Mesothelial cell of epicardium (in vitro differentiated cells): ENCODE measurements at regions not wholly inside any gene's neighbourhood (a gene's known extent, or its start where the extent isn't known, plus 50 kb on each side); places are given as distances from the start of the nearest gene placed in this dataset.

ENCODE experiments used
- DNase-seq, 2 experiments: peaks; one replicate each; pipeline ENCODE4 v3.0.0; 2021; ENCODE audit warnings: low spot score in 2 of 2; ENCODE audit not compliant: unreplicated experiment in 2 of 2
- H3K27ac Mint-ChIP-seq: 2 replicates; pipeline ENCODE4 v1.8.0; 2021; ENCODE audit warnings: mixed read lengths
- H3K27me3 Mint-ChIP-seq: 2 replicates; pipeline ENCODE4 v1.8.0; 2021; ENCODE audit warnings: low read depth, mixed read lengths
- H3K36me3 Mint-ChIP-seq: 2 replicates; pipeline ENCODE4 v1.8.0; 2021; ENCODE audit warnings: mixed read lengths
- H3K4me1 Mint-ChIP-seq: 2 replicates; pipeline ENCODE4 v1.8.0; 2021; ENCODE audit warnings: mixed read lengths
- H3K4me3 Mint-ChIP-seq: 2 replicates; pipeline ENCODE4 v1.8.0; 2021; ENCODE audit warnings: mild to moderate bottlenecking, moderate library complexity, mixed read lengths
- H3K9me3 Mint-ChIP-seq: 2 replicates; pipeline ENCODE4 v1.8.0; 2021; ENCODE audit warnings: mixed read lengths
- TF ChIP-seq, protein P1 (sequence below): fragments of 200-600 bp; sonication (generic); IDR thresholded peaks from one replicate; pipeline ENCODE4 v1.5.0; 2021; ENCODE audit warnings: antibody characterized with exemption; ENCODE audit not compliant: unreplicated experiment

DNA sequence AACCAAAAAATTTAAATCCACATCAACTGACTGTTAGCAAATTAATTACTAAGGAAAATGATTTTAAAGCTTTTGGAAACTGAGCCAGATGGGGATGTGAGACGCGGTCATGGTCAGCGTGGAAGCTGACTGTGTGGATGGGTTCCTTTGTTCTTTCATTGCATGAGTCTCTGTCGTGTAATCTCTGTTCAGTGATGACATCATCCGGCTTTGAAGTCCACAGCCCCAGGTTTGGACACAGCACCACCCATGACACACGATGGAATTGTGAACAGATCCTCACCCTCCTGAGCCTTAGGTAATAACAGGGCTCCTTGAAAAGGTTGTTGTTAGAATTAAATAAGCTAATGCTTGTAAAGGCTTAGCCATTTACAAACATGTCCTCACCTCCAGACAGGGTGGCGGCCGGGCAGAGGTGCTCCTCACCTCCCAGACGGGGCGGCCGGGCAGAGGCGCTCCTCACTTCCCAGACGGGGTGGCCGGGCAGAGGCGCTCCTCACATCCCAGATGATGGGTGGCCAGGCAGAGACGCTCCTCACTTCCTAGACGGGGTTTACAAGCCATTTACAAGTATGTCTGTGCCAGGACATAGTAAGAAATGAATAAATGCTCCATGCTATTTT is 677.3 kb downstream of the TBC1D22A start:
- H3K4me3 Mint-ChIP-seq = no peak overlapping the region
- no peaks in the 10 kb centered on the region for H3K4me1 Mint-ChIP-seq
- TF ChIP-seq, protein P1, sequence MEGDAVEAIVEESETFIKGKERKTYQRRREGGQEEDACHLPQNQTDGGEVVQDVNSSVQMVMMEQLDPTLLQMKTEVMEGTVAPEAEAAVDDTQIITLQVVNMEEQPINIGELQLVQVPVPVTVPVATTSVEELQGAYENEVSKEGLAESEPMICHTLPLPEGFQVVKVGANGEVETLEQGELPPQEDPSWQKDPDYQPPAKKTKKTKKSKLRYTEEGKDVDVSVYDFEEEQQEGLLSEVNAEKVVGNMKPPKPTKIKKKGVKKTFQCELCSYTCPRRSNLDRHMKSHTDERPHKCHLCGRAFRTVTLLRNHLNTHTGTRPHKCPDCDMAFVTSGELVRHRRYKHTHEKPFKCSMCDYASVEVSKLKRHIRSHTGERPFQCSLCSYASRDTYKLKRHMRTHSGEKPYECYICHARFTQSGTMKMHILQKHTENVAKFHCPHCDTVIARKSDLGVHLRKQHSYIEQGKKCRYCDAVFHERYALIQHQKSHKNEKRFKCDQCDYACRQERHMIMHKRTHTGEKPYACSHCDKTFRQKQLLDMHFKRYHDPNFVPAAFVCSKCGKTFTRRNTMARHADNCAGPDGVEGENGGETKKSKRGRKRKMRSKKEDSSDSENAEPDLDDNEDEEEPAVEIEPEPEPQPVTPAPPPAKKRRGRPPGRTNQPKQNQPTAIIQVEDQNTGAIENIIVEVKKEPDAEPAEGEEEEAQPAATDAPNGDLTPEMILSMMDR = no peak
- H3K9me3 Mint-ChIP-seq = peaks cover 57% of the 10 kb centered on the region
- H3K27ac Mint-ChIP-seq = no peak overlapping the region
- H3K27me3 Mint-ChIP-seq = no peaks in the 10 kb centered on the region
- DNase-seq = no peak
- H3K36me3 Mint-ChIP-seq = no peaks in the 10 kb centered on the region

DNA sequence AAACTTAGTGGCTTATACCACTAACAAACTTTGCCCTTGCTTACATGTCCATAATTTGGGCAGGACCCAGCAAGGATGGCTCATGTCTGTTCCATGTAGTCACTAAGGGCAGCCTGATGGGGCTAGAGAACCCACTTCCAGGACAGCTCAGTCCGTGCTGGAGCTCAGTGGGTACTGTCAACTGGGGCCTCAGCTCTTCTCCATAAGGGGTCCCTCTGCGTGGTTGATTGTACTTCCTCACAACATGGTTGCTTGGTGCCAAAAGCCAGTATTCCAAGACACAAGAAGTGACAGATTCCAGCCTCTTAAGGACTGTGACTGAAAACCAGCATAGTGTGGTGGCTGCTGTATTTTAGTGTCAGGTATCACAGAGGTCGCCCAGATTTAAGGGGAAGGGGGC is 675.2 kb downstream of the TBC1D22A start:
- H3K36me3 Mint-ChIP-seq = no peaks in the 10 kb centered on the region
- H3K4me1 Mint-ChIP-seq = no peaks in the 10 kb centered on the region
- peaks cover 64% of the 10 kb centered on the region for H3K9me3 Mint-ChIP-seq
- no peak overlapping the region for H3K27ac Mint-ChIP-seq
- TF ChIP-seq, protein P1 = no peak
- DNase-seq = no peak
- H3K27me3 Mint-ChIP-seq = no peaks in the 10 kb centered on the region
- no peak overlapping the region for H3K4me3 Mint-ChIP-seq

DNA sequence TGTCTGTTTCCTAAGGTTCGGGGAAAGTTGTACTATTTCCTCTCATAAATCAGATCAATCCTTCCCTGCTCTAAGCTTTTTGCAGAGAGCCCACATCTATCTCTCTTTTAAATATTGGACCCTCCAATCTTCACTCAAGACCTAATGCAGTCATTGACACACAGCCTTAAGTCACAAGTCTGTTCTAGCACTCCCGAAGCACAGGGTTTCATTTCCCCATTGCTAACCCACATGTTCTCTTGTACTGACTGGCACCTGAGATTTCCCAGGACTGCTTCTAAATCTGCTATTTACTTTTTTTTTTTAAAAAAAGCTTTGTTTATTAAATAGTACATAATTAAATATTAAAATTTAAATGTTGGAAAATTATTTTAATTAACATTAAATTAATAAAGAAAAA is 674.7 kb downstream of the TBC1D22A start:
- Mint-ChIP-seq H3K4me3 (no peak overlapping the region), H3K27me3 (no peaks in the 10 kb centered on the region), H3K4me1 (no peaks in the 10 kb centered on the region), H3K27ac (no peak overlapping the region), H3K36me3 (no peaks in the 10 kb centered on the region), H3K9me3 (peaks cover 59% of the 10 kb centered on the region)
- TF ChIP-seq, protein P1 = no peak
- DNase-seq = no peak

DNA sequence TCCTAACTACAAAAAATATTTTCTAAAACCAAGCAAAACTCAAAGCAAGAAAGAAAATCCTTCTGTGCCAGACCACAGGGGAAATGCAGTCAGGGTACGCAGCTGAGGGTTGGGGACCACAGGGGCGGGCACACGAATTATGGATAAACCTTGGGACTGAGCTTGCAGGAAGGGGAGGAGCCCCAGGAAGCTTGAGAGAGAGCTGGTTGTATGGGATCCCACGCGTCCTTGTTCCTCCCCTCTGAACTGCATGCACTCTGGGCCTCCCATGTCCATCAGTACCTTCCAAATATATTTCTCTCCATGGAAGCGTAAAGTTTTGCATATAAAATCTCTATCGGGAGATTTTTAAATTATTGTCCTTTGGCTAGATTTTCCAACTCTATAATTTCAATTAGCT is 673.4 kb downstream of the TBC1D22A start:
- H3K27ac Mint-ChIP-seq = no peak overlapping the region
- H3K9me3 Mint-ChIP-seq = peaks cover 53% of the 10 kb centered on the region
- H3K4me3 Mint-ChIP-seq = no peak overlapping the region
- no peaks in the 10 kb centered on the region for H3K4me1 Mint-ChIP-seq
- no peaks in the 10 kb centered on the region for H3K36me3 Mint-ChIP-seq
- no peaks in the 10 kb centered on the region for H3K27me3 Mint-ChIP-seq
- DNase-seq = no peak
- TF ChIP-seq, protein P1 = no peak

DNA sequence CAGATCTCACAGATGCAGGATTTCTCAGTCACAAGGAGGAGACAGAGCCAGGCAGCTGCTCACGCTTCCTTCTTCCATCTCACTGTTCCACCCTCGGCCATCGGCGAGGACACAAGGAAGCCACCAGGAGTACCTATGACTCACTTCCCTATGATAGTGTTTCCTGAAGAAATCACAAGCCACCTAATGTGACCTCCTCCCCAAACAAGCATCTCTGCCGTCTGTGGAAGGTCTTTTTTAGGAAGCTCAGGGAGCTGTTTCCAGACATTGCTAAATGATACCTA is 672.7 kb downstream of the TBC1D22A start:
- Mint-ChIP-seq H3K27me3 (no peaks in the 10 kb centered on the region), H3K9me3 (peaks cover 50% of the 10 kb centered on the region), H3K4me3 (no peak overlapping the region), H3K4me1 (no peaks in the 10 kb centered on the region), H3K36me3 (no peaks in the 10 kb centered on the region), H3K27ac (no peak overlapping the region)
- no peak for DNase-seq
- TF ChIP-seq, protein P1 = no peak
